ENCODE measurements at regions not wholly inside any gene's neighbourhood (a gene's known extent, or its start where the extent isn't known, plus 50 kb on each side); places are given as distances from the start of the nearest gene placed in this dataset.

- no peak overlapping the region for H3K4me3 Mint-ChIP-seq
- 100% methylated on average over 2 of the region's 11 CpGs for whole genome bisulfite sequencing (ENCODE audit: insufficient coverage)
- intact Hi-C loops (cut with micrococcal nuclease): no loop called here
Observed at GRCh38 chr2:138125306-138126288, 161.3 kb downstream of the HNMT start.

GRCh38 chr2:138132108-138132507, 167.8 kb downstream of the HNMT start:
- Histone ChIP-seq H3K4me2 (replicated peaks; ENCODE audit: extremely low read depth, low read length, poor library complexity, severe bottlenecking) (no peak overlapping the region), H3K9me3 (replicated peaks in 1 of 2; ENCODE audit: control insufficient read depth in 1 of 2, insufficient read depth in 1 of 2, low read length in 2 of 2) (no peaks in the 10 kb centered on the region)

More at GRCh38 chr2:138125306-138126288, 161.3 kb downstream of the HNMT start:
- Histone ChIP-seq H3K27me3 (ENCODE audit: control insufficient read depth in 2 of 2, insufficient read depth in 2 of 2, low read length in 2 of 2) (no peaks in the 10 kb centered on the region), H3K9me3 (replicated peaks in 1 of 2; ENCODE audit: control insufficient read depth in 1 of 2, insufficient read depth in 1 of 2, low read length in 2 of 2) (no peaks in the 10 kb centered on the region), H3K27ac (ENCODE audit: low read depth in 1 of 2, low read length in 2 of 2) (no peak overlapping the region), H2AFZ (ENCODE audit: insufficient read depth, low read depth, low read length, poor library complexity, severe bottlenecking) (no peak overlapping the region), H3K79me2 (ENCODE audit: insufficient read depth, low read length) (no peaks in the 10 kb centered on the region), H4K20me1 (ENCODE audit: insufficient read depth, low read length) (no peaks in the 10 kb centered on the region), H3K4me3 (replicated peaks in 1 of 3; ENCODE audit: low read depth in 2 of 3, low read length in 3 of 3) (no peak overlapping the region), H3K36me3 (replicated peaks in 1 of 2; ENCODE audit: control insufficient read depth in 1 of 2, insufficient read depth in 2 of 2, low read length in 2 of 2) (no peaks in the 10 kb centered on the region), H3K4me1 (ENCODE audit: control insufficient read depth in 1 of 2, insufficient read depth in 2 of 2, low read length in 2 of 2) (no peaks in the 10 kb centered on the region), H3K9ac (ENCODE audit: insufficient read depth, low read length, poor library complexity, severe bottlenecking) (no peak overlapping the region), H3K4me2 (replicated peaks; ENCODE audit: extremely low read depth, low read length, poor library complexity, severe bottlenecking) (no peak overlapping the region)
- TF ChIP-seq, protein P1, sequence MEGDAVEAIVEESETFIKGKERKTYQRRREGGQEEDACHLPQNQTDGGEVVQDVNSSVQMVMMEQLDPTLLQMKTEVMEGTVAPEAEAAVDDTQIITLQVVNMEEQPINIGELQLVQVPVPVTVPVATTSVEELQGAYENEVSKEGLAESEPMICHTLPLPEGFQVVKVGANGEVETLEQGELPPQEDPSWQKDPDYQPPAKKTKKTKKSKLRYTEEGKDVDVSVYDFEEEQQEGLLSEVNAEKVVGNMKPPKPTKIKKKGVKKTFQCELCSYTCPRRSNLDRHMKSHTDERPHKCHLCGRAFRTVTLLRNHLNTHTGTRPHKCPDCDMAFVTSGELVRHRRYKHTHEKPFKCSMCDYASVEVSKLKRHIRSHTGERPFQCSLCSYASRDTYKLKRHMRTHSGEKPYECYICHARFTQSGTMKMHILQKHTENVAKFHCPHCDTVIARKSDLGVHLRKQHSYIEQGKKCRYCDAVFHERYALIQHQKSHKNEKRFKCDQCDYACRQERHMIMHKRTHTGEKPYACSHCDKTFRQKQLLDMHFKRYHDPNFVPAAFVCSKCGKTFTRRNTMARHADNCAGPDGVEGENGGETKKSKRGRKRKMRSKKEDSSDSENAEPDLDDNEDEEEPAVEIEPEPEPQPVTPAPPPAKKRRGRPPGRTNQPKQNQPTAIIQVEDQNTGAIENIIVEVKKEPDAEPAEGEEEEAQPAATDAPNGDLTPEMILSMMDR (IDR thresholded peaks at IDR 0.05): no peak
- Mint-ChIP-seq H3K36me3 (no peaks in the 10 kb centered on the region), H3K27ac (no peak overlapping the region), H3K27me3 (ENCODE audit: low read depth in 3 of 3) (no peaks in the 10 kb centered on the region), H3K4me1 (no peaks in the 10 kb centered on the region), H3K9me3 (peaks cover 0 to 1% (median 0%) of the 10 kb centered on the region in 7 donors)
- no peak for DNase-seq

More at GRCh38 chr2:138132108-138132507, 167.8 kb downstream of the HNMT start:
- no peaks in the 10 kb centered on the region for H4K20me1 ChIP-seq (ENCODE audit: insufficient read depth, low read length)
- no peak for DNase-seq
- TF ChIP-seq, protein P1 (IDR thresholded peaks at IDR 0.05): no peak
- H3K36me3 Mint-ChIP-seq: no peaks in the 10 kb centered on the region
- H3K27ac Mint-ChIP-seq: no peak overlapping the region
- peaks cover 0 to 1% (median 0%) of the 10 kb centered on the region in 7 donors for H3K9me3 Mint-ChIP-seq
- H3K4me1 ChIP-seq (ENCODE audit: control insufficient read depth in 1 of 2, insufficient read depth in 2 of 2, low read length in 2 of 2): no peaks in the 10 kb centered on the region
- no peaks in the 10 kb centered on the region for H3K36me3 ChIP-seq (replicated peaks in 1 of 2; ENCODE audit: control insufficient read depth in 1 of 2, insufficient read depth in 2 of 2, low read length in 2 of 2)
- intact Hi-C loops (cut with micrococcal nuclease): no loop called here
- 83% methylated on average over 1 of the region's 1 CpG for whole genome bisulfite sequencing (ENCODE audit: insufficient coverage)
- H3K4me1 Mint-ChIP-seq: no peaks in the 10 kb centered on the region
- H3K27ac ChIP-seq (ENCODE audit: low read depth in 1 of 2, low read length in 2 of 2): no peak overlapping the region
- H3K27me3 Mint-ChIP-seq (ENCODE audit: low read depth in 3 of 3): no peaks in the 10 kb centered on the region
- no peaks in the 10 kb centered on the region for H3K79me2 ChIP-seq (ENCODE audit: insufficient read depth, low read length)
- H3K27me3 ChIP-seq (ENCODE audit: control insufficient read depth in 2 of 2, insufficient read depth in 2 of 2, low read length in 2 of 2): no peaks in the 10 kb centered on the region
- no peak overlapping the region for H3K4me3 ChIP-seq (replicated peaks in 1 of 3; ENCODE audit: low read depth in 2 of 3, low read length in 3 of 3)
- no peak overlapping the region for H3K9ac ChIP-seq (ENCODE audit: insufficient read depth, low read length, poor library complexity, severe bottlenecking)
- H2AFZ ChIP-seq (ENCODE audit: insufficient read depth, low read depth, low read length, poor library complexity, severe bottlenecking): no peak overlapping the region
- no peak overlapping the region for H3K4me3 Mint-ChIP-seq

Measured in CD14-positive monocyte (primary cell).